Stimulated activated effector memory CD8-positive, alpha-beta T cell treated with anti-CD3 and anti-CD28 coated beads, Interleukin-12 subunit alpha, Interleukin-12 subunit beta, amount 100 ng/mL, for 72 hours (primary cell): ENCODE measurements at regions not wholly inside any gene's neighbourhood (a gene's known extent, or its start where the extent isn't known, plus 50 kb on each side); places are given as distances from the start of the nearest gene placed in this dataset.
A peak's percentile ranks its signal among the peaks of the same experiment; 100 is the strongest.

Source experiments
- ATAC-seq: fragments of 150-1000 bp; cut with Tn5 transposase; 2 replicates; pipeline ENCODE4 v1.10.0; 2021
- DNase-seq, 2 donors: peaks; one replicate each; pipeline ENCODE4 v3.0.0; 2021 to 2022; ENCODE audit warnings: low spot score in 2 of 2
- H3K27ac Mint-ChIP-seq: one replicate; pipeline ENCODE4 v1.8.0; 2022; ENCODE audit warnings: mild to moderate bottlenecking, mixed read lengths
- H3K36me3 Mint-ChIP-seq: one replicate; pipeline ENCODE4 v1.8.0; 2022; ENCODE audit warnings: mild to moderate bottlenecking, mixed read lengths
- H3K4me1 Mint-ChIP-seq: one replicate; pipeline ENCODE4 v1.8.0; 2022; ENCODE audit warnings: mixed read lengths
- H3K4me3 Mint-ChIP-seq: one replicate; pipeline ENCODE4 v1.8.0; 2022; ENCODE audit warnings: mild to moderate bottlenecking, mixed read lengths
- H3K9me3 Mint-ChIP-seq: one replicate; pipeline ENCODE4 v1.8.0; 2022; ENCODE audit warnings: mixed read lengths

DNA sequence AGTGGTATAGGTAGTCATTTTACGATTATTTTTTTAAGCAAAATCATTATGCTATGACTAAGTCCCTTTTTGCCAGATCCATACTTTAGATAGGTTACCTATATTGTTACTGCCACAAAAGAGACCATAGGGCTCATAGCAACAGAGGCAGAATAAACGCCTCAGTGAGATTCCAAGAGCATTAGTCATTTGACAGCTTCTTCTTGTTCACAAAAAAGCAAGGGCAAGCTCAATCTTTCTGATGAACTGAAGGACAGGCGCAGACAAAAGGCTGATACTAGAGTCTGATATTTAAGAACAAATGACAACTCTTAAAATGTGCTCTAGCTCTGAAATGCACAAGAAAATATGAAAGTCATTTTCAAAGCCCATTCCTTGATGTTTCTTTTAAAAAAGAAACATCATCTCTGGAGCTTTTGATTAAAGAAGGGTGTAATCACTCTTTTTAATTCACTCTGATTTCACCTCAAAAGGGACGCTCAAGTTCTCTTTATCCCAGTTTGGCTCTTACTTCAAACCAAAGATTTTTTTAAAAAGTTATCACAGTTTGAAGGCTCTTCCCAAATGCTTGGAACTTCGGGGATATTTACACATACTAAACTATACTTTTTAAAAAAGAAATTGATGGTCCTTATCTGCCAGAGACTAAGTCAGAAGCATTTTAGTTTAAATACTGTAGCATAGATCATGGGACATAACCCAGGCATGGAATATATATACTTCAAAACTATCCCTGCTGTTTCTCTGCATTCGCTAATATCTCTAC is 187.2 kb downstream of the EFNB2 start:
- Mint-ChIP-seq H3K4me1 (no peaks in the 10 kb centered on the region), H3K36me3 (no peaks in the 10 kb centered on the region), H3K27ac (no peak overlapping the region), H3K4me3 (no peak overlapping the region), H3K9me3 (no peaks in the 10 kb centered on the region)
- DNase-seq: no peak
- ATAC-seq: no peak

DNA sequence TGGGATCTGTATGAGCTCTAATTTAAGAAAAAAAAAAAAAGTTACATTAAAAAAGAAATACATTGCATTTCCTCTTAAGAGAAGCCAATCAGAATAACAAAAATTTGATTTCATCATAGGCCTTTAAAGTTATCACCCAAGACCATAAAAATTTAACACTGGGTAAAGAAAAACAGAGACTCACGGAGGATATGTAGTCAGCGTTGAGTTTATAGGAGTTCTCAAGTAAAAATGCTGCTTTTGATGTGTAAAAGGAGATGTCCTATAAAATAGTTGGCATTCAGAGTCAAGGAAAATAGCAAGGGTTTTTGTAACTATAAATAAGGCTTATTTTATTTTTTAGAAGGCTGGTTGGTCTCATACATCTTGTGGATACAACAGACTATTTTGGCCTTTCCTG is 191.1 kb downstream of the EFNB2 start:
- Mint-ChIP-seq H3K4me1 (no peaks in the 10 kb centered on the region), H3K4me3 (no peak overlapping the region), H3K36me3 (no peaks in the 10 kb centered on the region), H3K27ac (no peak overlapping the region), H3K9me3 (peaks cover 13% of the 10 kb centered on the region)
- ATAC-seq: no peak
- DNase-seq: no peak

DNA sequence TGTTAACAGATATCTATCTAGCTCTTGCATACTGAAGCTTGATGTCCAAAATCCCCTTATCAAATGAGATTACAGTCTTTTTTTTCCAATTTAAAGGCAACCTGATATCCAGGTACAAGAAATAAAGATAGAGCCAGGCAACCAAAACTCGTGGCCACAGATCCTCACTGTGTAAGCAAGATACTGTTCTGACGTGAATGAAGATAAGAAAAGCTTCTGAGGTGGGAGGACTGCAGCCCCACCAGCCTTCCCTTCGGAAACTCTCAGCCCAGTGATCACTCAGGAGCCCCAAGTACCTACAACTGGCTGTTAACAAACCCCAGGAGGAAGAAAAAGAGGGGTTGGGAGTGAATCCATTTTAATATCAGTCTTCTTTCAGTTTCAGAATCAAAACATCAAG is 191.6 kb downstream of the EFNB2 start:
- peaks cover 16% of the 10 kb centered on the region for H3K9me3 Mint-ChIP-seq
- ATAC-seq (no peak), DNase-seq (no peak)
- H3K4me3 Mint-ChIP-seq: no peak overlapping the region
- no peak overlapping the region for H3K27ac Mint-ChIP-seq
- no peaks in the 10 kb centered on the region for H3K4me1 Mint-ChIP-seq
- H3K36me3 Mint-ChIP-seq: no peaks in the 10 kb centered on the region

DNA sequence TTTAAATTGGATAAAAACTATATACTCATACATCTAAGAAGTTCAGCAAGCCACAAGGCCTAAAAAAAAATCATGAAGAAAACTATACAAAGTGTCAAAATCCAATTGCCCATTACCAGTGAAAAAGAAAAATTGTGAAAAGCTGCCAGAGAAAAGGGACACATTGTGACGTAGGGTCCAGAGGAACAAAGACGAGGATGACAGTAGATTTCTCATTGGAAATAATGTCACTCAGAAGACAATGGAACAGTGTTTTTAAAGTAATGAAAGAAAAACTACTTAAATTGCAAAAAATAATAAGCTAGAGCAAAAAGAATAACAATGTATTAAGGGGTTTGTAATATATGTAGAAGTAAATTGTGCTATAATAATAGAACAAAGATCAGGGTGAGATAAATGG is 195.2 kb downstream of the EFNB2 start:
- Mint-ChIP-seq H3K36me3 (no peaks in the 10 kb centered on the region), H3K9me3 (peaks cover 20% of the 10 kb centered on the region), H3K4me1 (no peaks in the 10 kb centered on the region), H3K27ac (no peak overlapping the region), H3K4me3 (no peak overlapping the region)
- DNase-seq (no peak), ATAC-seq (no peak)

DNA sequence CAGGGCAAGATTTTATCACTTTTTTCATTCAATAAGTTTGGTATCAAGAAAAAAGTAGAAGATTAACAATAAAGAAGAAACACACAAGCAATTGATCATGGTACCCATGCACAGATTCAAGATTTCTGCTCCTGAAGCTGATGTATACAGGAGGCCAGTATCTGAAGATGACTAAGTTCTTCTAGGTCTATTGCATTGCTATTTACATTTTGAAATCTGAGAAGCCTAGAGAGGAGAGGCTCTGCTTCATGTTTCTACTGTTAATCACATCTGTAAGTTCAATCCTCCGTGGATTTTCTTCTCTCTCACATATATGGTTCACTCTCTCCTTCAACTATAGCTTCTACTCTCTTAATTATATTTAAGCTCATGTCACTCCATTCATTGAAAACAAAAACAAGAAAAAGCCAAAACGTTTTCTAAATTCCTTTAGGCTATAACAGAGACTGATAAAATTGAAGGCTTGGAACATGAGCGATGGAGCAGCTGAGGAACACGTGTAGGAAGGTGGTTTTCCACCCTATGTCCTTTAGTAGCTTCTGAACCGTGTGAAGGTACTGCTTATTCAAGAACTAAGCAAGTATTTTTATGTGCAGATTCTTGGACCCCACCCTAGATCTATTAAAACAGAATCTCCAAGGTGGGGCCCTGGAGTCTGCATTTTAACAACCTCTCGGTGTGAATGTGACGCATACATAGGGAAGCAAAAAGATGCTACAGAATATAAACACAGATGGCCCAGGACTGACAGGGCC is 198.2 kb downstream of the EFNB2 start:
- ATAC-seq: no peak
- DNase-seq: no peak
- H3K4me1 Mint-ChIP-seq: no peaks in the 10 kb centered on the region
- H3K9me3 Mint-ChIP-seq: peaks cover 20% of the 10 kb centered on the region
- H3K27ac Mint-ChIP-seq: no peak overlapping the region
- no peaks in the 10 kb centered on the region for H3K36me3 Mint-ChIP-seq
- H3K4me3 Mint-ChIP-seq: no peak overlapping the region

DNA sequence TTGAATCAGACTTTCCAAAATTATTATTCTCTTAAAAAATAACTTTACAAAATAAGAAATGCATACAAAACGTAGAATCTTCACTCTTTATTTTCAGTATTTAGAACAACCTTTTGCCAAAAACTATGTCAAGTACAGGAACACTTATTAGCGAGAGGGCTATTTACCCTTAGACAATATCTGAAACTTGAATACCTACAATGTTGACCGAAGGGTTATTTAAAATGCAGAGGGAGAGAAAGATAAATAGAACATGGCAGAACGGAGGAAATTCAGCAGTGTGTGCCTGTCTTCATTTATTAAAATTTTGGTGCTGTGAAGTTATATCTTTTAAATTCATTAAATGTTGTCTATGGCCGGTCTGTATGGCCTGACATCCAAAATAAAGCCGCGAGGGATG is 198.8 kb downstream of the EFNB2 start:
- no peak for ATAC-seq
- no peak for DNase-seq
- H3K4me3 Mint-ChIP-seq: no peak overlapping the region
- no peak overlapping the region for H3K27ac Mint-ChIP-seq
- H3K36me3 Mint-ChIP-seq: no peaks in the 10 kb centered on the region
- peaks cover 20% of the 10 kb centered on the region for H3K9me3 Mint-ChIP-seq
- H3K4me1 Mint-ChIP-seq: no peaks in the 10 kb centered on the region

DNA sequence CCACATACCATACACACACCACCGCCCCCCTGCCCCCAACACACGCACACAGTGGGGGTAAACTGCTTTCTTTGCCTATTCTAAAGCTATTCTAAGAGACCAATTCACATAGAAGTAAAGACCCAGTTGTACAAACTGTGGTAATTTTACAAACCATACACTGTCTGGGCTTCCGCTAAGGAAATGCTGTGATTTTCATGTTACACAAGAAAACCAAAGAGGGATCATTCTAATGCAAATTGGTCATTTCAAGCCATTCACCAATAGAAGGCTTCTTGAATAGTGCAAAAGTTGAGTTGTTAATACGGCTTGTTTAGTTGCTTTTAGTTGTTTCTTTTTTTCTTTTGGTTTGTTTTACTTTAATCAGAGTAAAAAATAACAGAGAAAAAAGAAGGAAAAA is 202.8 kb downstream of the EFNB2 start:
- Mint-ChIP-seq H3K4me1 (no peaks in the 10 kb centered on the region), H3K4me3 (no peak overlapping the region), H3K9me3 (no peaks in the 10 kb centered on the region), H3K27ac (no peak overlapping the region), H3K36me3 (no peaks in the 10 kb centered on the region)
- ATAC-seq (no peak), DNase-seq (no peak)

DNA sequence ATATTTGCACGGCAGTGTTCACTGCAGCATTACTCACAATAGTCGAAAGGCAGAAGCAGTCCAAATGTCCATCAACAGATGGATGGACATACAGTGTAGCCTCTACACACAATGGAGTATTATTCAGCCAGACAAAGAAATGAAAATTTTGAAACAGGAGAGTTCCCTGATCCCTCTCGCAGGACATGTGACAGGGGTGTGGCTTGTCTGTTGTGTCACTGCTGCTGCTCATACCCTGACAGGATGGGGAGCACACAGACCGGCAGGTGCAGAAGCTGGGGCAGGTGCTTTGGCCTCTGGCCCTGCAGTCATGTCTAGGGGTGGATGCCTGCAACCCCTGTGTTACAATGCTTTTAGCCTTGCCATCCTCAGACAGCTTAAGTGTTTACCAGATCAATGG is 204.3 kb downstream of the EFNB2 start:
- H3K4me1 Mint-ChIP-seq: no peaks in the 10 kb centered on the region
- H3K4me3 Mint-ChIP-seq: no peak overlapping the region
- H3K27ac Mint-ChIP-seq: no peak overlapping the region
- DNase-seq (no peak), ATAC-seq (peak; percentile 13)
- no peaks in the 10 kb centered on the region for H3K36me3 Mint-ChIP-seq
- no peaks in the 10 kb centered on the region for H3K9me3 Mint-ChIP-seq

DNA sequence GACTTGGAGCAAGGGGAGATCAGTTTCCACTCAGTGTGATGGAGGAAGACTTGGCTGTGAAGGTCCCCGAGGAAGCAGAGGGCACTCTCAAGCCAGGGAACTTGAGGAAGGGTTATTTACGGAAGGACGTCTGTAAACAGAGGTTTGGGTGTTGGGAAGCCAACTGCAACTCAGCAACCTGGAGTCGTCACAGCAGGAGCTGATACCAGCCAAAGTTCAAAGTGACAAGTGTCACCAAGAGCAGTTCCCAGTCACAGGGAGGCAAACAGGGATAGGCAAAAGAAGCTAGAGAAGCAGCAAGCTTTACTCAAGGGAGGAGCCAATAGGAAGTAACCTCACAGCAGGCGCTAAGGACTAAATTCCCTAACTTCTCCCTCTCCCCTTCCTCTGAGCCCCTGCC is 205.5 kb downstream of the EFNB2 start:
- no peak for DNase-seq
- no peak for ATAC-seq
- no peaks in the 10 kb centered on the region for H3K9me3 Mint-ChIP-seq
- H3K36me3 Mint-ChIP-seq: no peaks in the 10 kb centered on the region
- no peaks in the 10 kb centered on the region for H3K4me1 Mint-ChIP-seq
- H3K27ac Mint-ChIP-seq: no peak overlapping the region
- H3K4me3 Mint-ChIP-seq: no peak overlapping the region

DNA sequence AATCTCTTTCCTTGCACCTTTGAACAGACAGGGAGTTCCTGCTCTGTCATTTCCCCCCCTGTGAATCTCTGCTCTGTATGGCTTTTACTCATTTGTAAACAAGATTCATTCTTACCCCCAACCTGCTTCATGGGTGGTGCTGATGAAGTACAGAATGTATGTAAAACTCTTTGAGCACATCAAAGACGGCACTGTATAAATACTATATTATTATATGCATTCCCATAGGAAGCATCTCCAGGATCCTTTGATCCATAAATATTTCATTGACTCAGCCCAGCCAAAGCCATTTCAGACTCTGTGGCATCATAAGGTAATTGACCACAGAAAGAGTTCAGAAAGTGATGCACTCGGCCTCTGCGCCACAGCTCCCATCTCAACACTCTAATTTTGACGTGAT is 208.7 kb downstream of the EFNB2 start:
- ATAC-seq (no peak), DNase-seq (no peak)
- H3K4me3 Mint-ChIP-seq: no peak overlapping the region
- H3K4me1 Mint-ChIP-seq: no peaks in the 10 kb centered on the region
- no peak overlapping the region for H3K27ac Mint-ChIP-seq
- peaks cover 11% of the 10 kb centered on the region for H3K9me3 Mint-ChIP-seq
- no peaks in the 10 kb centered on the region for H3K36me3 Mint-ChIP-seq

DNA sequence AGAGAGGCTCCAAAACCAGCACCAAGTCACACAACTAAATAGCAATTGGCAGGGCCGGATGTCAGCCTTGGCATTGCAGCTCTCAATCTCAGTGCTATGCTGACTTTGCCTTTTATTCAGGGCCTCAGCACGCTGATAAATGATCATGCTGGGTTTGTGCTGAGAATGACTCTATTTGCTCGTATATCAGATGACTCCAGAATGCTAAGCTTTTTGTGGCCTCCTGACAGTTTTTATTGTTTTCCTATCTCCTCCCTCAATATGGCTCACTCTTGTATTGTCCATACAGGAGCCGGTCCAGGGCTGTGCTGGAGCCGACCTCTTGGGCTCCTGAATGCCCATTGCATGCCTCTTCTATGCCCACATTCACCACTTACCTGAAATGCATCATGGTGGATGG is 211.0 kb downstream of the EFNB2 start:
- Mint-ChIP-seq H3K9me3 (peaks cover 11% of the 10 kb centered on the region), H3K36me3 (no peaks in the 10 kb centered on the region), H3K4me1 (no peaks in the 10 kb centered on the region), H3K27ac (no peak overlapping the region), H3K4me3 (no peak overlapping the region)
- ATAC-seq (no peak), DNase-seq (no peak)

DNA sequence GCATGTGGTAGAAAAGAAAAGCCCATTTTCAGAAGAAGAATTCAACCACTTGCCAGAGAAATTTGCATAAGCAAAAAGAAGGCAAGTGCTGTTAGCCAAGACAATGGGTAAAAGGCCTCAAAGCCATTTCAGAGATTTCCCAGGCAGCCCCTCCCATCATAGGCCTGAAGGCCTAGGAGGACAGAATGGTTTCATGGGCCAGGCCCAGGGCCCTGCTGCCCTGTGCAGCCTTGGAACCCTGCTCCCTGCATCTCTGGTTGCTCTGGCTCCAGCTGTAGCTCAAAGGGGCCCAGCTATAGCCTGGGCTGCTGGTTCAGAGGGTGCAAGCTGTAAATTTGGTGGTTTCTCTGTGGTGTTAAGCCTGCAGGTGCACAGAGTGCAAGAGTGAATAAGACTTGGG is 212.8 kb downstream of the EFNB2 start:
- Mint-ChIP-seq H3K36me3 (no peaks in the 10 kb centered on the region), H3K4me1 (no peaks in the 10 kb centered on the region), H3K9me3 (peaks cover 11% of the 10 kb centered on the region), H3K27ac (no peak overlapping the region), H3K4me3 (no peak overlapping the region)
- ATAC-seq (no peak), DNase-seq (no peak)

DNA sequence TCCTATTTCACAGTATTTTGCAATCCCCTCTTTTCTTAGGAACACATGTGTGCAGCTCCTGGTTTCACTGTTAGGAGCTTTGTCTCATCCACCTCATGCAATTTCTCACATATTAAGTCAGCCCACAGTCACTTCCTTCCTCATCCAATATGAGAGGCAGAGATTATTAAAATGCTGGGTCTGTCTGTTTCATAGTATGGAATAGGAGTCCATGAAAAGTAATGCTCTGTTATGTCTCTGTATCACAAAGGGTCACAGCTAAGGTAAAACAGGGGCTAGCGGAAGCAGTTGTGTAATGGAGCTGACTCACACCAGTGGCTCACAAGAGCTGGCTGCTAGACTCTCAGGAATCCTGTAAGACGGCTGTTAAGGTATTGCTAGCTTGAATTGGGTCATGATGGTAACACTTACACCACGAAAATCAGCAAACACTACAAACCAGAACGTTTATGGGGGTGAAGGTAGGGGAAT is 216.5 kb downstream of the EFNB2 start:
- H3K4me3 Mint-ChIP-seq: no peak overlapping the region
- no peak for ATAC-seq
- H3K9me3 Mint-ChIP-seq: peaks cover 7% of the 10 kb centered on the region
- DNase-seq: no peak
- no peaks in the 10 kb centered on the region for H3K36me3 Mint-ChIP-seq
- H3K4me1 Mint-ChIP-seq: no peaks in the 10 kb centered on the region
- no peak overlapping the region for H3K27ac Mint-ChIP-seq

DNA sequence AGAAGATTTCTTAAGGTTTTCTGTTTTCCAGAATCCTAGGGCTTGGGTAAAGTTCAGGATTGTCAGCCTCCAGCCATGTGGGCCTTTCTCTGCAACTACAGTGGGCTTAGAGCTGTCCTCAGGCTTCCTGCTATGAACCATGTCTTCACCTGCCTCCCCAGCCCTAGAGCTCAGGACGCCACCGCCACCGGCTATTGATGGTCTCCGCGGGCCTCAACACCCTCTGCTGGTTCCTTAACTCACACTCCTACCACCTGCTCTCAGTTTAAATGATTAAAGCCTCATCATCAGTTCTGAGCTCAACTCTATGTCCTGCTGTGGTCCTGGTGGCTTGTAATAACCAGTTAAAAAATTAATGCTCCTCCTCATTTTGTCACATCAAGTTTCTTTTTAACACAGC is 221.0 kb downstream of the EFNB2 start:
- H3K9me3 Mint-ChIP-seq: no peaks in the 10 kb centered on the region
- DNase-seq (no peak), ATAC-seq (no peak)
- no peak overlapping the region for H3K27ac Mint-ChIP-seq
- H3K4me3 Mint-ChIP-seq: no peak overlapping the region
- H3K4me1 Mint-ChIP-seq: no peaks in the 10 kb centered on the region
- H3K36me3 Mint-ChIP-seq: no peaks in the 10 kb centered on the region

DNA sequence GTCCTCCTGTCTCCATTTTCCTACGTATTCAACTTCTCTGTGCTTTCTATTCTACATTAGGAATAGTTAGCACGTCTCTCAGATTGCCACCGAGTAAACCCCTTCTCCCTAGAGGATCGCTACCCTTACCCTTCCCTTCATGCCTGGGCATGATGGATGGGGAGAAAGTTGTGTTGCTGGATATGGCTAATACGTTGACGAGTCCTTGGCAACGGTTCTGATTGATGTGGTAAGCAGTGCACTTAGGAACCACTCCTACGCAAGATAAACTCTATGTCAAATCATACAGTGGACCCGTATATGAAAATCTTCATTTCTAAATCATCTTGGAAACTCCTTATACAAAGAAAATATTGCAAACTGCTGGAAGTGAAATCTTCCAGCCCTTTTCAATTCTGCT is 224.5 kb downstream of the EFNB2 start:
- DNase-seq: no peak
- Mint-ChIP-seq H3K36me3 (no peaks in the 10 kb centered on the region), H3K27ac (no peak overlapping the region), H3K4me1 (no peaks in the 10 kb centered on the region), H3K4me3 (no peak overlapping the region), H3K9me3 (peaks cover 6% of the 10 kb centered on the region)
- no peak for ATAC-seq

DNA sequence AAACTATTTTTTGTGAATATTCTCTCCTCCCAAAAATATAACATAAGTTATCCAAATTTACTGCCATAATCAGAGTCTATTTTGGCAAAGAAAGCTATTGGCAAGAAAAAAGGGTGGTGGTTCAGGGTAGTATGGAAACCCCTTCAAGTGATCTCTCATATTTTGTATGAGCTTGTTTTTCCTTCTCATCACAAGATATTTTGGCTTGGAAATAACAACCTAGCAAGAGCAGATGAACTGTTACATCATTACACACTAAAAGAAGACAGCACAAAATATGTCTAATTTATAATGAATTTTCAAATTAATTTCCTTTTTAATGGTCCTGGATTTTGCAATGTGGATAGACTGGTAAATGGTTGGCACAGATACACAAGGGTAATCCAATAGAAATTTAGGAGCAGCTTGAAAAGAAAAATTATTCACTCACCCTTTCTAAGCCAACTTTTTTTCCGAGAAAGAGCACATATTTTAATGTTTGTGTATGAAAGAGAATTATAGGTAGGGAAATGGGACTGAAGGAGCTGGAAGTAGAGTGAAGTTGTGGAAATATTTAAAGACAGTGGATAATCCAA is 225.1 kb downstream of the EFNB2 start:
- Mint-ChIP-seq H3K27ac (no peak overlapping the region), H3K9me3 (peaks cover 6% of the 10 kb centered on the region), H3K4me1 (no peaks in the 10 kb centered on the region), H3K36me3 (no peaks in the 10 kb centered on the region), H3K4me3 (no peak overlapping the region)
- DNase-seq (no peak), ATAC-seq (no peak)
